PC-9 (cell line): ENCODE measurements at regions not wholly inside any gene's neighbourhood (a gene's known extent, or its start where the extent isn't known, plus 50 kb on each side); places are given as distances from the start of the nearest gene placed in this dataset.

Source experiments
- CTCF ChIP-seq: fragments of 200-600 bp; sonication (generic); conservative IDR thresholded peaks from 2 replicates; pipeline ENCODE4 v1.6.1; 2017; ENCODE audit warnings: mixed run types, antibody characterized with exemption, mild to moderate bottlenecking, moderate library complexity
- EZH2 ChIP-seq: fragments of 200-600 bp; sonication (generic); IDR thresholded peaks from 2 replicates; pipeline ENCODE4 v1.8.0; 2017; ENCODE audit warnings: antibody characterized with exemption, low read depth

GRCh38 chr21:20551939-20552338, 446.3 kb upstream of the NCAM2 start:
- no peak for TF ChIP-seq CTCF
- TF ChIP-seq EZH2 = no peak
